Aorta (tissue), 5 donors: ENCODE measurements at regions not wholly inside any gene's neighbourhood (a gene's known extent, or its start where the extent isn't known, plus 50 kb on each side); places are given as distances from the start of the nearest gene placed in this dataset.

Experiments used
- ATAC-seq: fragments of 200-7000 bp; cut with Tn5 transposase; one replicate; pipeline ENCODE4 v1.9.1; 2022; ENCODE audit warnings: moderate library complexity; ENCODE audit not compliant: low FRiP score
- DNase-seq, 2 donors: peaks; one replicate each; pipeline ENCODE4 v3.0.0-alpha.2; 2020
- H3K27ac ChIP-seq, 2 donors: one replicate each; pipeline ENCODE4 v1.5.1; 2013; ENCODE audit warnings: low read length in 2 of 2, mild to moderate bottlenecking in 2 of 2, moderate library complexity in 2 of 2, control low read depth in 1 of 2, inconsistent platforms in 1 of 2, low read depth in 1 of 2
- H3K27me3 ChIP-seq, 2 donors: one replicate each; pipeline ENCODE4 v1.6.1; 2013; ENCODE audit warnings: control low read depth in 1 of 2, low read length in 1 of 2, mild to moderate bottlenecking in 1 of 2, moderate library complexity in 1 of 2; ENCODE audit not compliant: insufficient read depth in 2 of 2, control insufficient read depth in 1 of 2
- H3K36me3 ChIP-seq, 2 donors: one replicate each; pipeline ENCODE4 v1.6.1; 2013; ENCODE audit warnings: control low read depth in 1 of 2, low read length in 1 of 2, mild to moderate bottlenecking in 1 of 2; ENCODE audit not compliant: insufficient read depth in 2 of 2, control insufficient read depth in 1 of 2
- H3K4me1 ChIP-seq, 2 donors: one replicate each; pipeline ENCODE4 v1.6.1; 2013; ENCODE audit warnings: low read length in 2 of 2, control low read depth in 1 of 2, mild to moderate bottlenecking in 1 of 2, moderate library complexity in 1 of 2; ENCODE audit not compliant: insufficient read depth in 2 of 2, control insufficient read depth in 1 of 2
- H3K4me3 ChIP-seq, 2 donors: one replicate each; pipeline ENCODE4 v1.5.1; 2013; ENCODE audit warnings: low read length in 2 of 2, control low read depth in 1 of 2, mild to moderate bottlenecking in 1 of 2
- H3K9me3 ChIP-seq: one replicate; pipeline ENCODE4 v1.6.1; 2013; ENCODE audit warnings: mild to moderate bottlenecking, low read length; ENCODE audit not compliant: control insufficient read depth
- WGBS, 2 donors: extraction: QIAGEN DNeasy Blood & Tissue Kit; methylation state at CpG; one replicate each; pipeline ENCODE4 v1.1.7; 2013; 5-methylcytosine and 5-hydroxymethylcytosine counted together
- intact Hi-C, 2 donors: fragments of 100-400 bp; cut with DNase I; formaldehyde crosslinking; loops; one replicate each; pipeline versions ENCODE4 v1.14.2 to v1.15.0; 2022
- donor health status: healthy with polysubstance abuse.
- donor health status: Bipolar disorder and iron deficiency.
- donor health status: DM: no; HTN: no; CAD: no.
- donor health status: DM: no; HTN: no; CAD: no.
- donor health status: DM: yes; HTN: yes; CAD: no.

GRCh38 chr9:38134611-38135237 is 65.7 kb upstream of the SHB start:
- H3K36me3 ChIP-seq: no peaks in the 10 kb centered on the region
- H3K4me3 ChIP-seq: no peak overlapping the region
- ATAC-seq: no peak
- no peaks in the 10 kb centered on the region for H3K4me1 ChIP-seq
- no peak overlapping the region for H3K27ac ChIP-seq
- no peaks in the 10 kb centered on the region for H3K9me3 ChIP-seq
- no peaks in the 10 kb centered on the region for H3K27me3 ChIP-seq
- 88 to 95% methylated on average over 6 of the region's 6 CpGs for WGBS, 2 donors
- no peak for DNase-seq
- intact Hi-C loops: loop anchor here in 1 of 2 donors (10.0 kb wide), 1 partner anchor 60 kb away; no protein-coding TSS in a partner anchor

GRCh38 chr9:38133595-38133994 is 64.6 kb upstream of the SHB start:
- Histone ChIP-seq H3K9me3 (no peaks in the 10 kb centered on the region), H3K36me3 (no peaks in the 10 kb centered on the region), H3K4me3 (no peak overlapping the region), H3K27me3 (no peaks in the 10 kb centered on the region), H3K4me1 (no peaks in the 10 kb centered on the region), H3K27ac (no peak overlapping the region)
- no peak for DNase-seq
- no peak for ATAC-seq
- intact Hi-C loops: loop anchor here in 1 of 2 donors (10.0 kb wide), 1 partner anchor 59 kb away; no protein-coding TSS in a partner anchor

DNA sequence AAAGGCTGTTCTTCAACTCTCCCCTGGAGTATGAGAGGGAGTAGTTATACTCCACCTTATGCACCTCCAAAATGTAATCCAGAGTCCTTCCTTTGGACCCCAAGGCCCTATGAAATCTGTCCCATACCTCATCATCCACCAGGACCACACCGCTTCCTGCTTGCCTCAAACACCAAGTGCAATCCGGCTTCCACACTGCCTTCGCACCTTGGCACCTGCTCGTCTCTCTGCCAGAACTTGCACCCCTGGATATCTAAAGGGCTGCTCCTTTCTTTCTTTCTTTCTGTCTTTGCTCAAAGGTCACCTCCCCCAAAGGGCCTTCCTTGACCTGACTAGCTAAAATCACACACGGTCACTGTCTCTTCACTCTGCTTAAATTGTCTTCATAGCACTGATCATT is 63.9 kb upstream of the SHB start:
- H3K27me3 ChIP-seq: no peaks in the 10 kb centered on the region
- intact Hi-C loops: loop anchor here in 1 of 2 donors (10.0 kb wide), 1 partner anchor 58 kb away; no protein-coding TSS in a partner anchor
- no peak overlapping the region for H3K27ac ChIP-seq
- WGBS, 2 donors: 92 to 94% methylated on average over 5 of the region's 5 CpGs
- no peak overlapping the region for H3K4me3 ChIP-seq
- H3K4me1 ChIP-seq: no peaks in the 10 kb centered on the region
- no peaks in the 10 kb centered on the region for H3K36me3 ChIP-seq
- no peak for DNase-seq
- no peaks in the 10 kb centered on the region for H3K9me3 ChIP-seq
- no peak for ATAC-seq

DNA sequence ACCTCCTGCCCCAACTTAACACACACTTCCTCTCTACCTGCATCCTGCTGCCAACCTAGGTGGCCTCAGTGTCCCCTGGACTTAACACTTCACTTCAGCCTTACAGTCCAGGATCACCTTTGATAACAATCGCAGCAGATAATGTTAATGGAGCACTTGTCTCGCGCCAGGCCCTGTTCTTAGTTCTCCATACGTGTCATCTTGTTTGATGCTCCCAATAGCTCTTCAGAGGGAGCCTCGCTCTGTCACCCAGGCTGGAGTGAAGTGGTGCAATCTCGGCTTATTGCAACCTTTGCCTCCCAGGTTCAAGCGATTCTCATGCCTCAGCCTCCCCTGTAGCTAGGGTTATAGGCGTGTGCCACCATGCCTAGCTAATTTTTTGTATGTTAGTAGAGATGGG is 62.7 kb upstream of the SHB start:
- Histone ChIP-seq H3K9me3 (no peaks in the 10 kb centered on the region), H3K4me3 (no peak overlapping the region), H3K4me1 (no peaks in the 10 kb centered on the region), H3K27ac (no peak overlapping the region), H3K27me3 (no peaks in the 10 kb centered on the region), H3K36me3 (no peaks in the 10 kb centered on the region)
- DNase-seq (no peak), ATAC-seq (no peak)
- 89 to 92% methylated on average over 8 of the region's 8 CpGs for WGBS, 2 donors
- intact Hi-C loops: loop anchor here in 1 of 2 donors (10.0 kb wide), 1 partner anchor 57 kb away; no protein-coding TSS in a partner anchor

DNA sequence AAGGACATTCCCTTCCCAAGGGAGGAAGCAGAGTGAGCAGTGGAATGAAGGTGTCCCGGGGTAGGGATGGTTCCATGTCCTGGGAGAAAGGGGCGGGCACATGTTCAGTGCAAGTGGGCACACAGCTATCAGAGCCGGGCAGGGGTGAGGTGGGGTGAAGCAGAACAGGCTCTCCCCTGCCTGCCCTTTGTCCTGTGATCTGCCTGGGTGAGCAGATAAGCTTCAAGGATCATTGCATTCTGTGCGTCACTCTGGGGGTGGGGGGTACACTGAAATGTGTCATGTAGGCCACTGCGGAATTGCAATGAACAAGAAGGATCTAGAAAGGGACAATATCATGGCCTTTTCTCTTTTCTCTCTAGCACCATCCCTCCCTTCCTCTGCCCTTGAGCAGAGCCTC is 61.7 kb upstream of the SHB start:
- H3K9me3 ChIP-seq: no peaks in the 10 kb centered on the region
- no peaks in the 10 kb centered on the region for H3K27me3 ChIP-seq
- WGBS, 2 donors: 91 to 94% methylated on average over 5 of the region's 5 CpGs
- no peak for DNase-seq
- no peak overlapping the region for H3K27ac ChIP-seq
- no peaks in the 10 kb centered on the region for H3K36me3 ChIP-seq
- intact Hi-C loops: loop anchor here in 1 of 2 donors (10.0 kb wide), 1 partner anchor 56 kb away; no protein-coding TSS in a partner anchor
- no peak for ATAC-seq
- no peak overlapping the region for H3K4me3 ChIP-seq
- no peaks in the 10 kb centered on the region for H3K4me1 ChIP-seq

DNA sequence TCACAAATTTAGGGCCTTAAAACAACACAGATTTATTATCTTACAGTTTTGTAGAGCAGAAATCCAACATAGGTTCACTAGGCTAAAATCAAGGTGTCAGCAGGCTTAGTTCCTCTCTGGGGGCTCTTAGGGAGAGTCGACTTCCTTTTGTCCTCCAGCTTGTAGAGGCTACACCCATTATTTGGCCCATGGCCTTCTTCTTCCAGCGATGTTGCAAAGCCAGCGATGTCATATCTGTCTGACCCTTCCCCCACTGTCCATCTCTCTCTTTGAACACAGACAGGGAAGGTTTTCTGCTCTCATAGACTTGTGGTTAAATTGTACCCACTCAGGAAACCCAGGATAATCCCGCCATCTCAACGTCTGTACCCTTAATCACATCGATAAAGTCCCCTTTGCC is 60.3 kb upstream of the SHB start:
- intact Hi-C loops: no loop called here
- H3K4me1 ChIP-seq: no peaks in the 10 kb centered on the region
- ATAC-seq: no peak
- H3K27me3 ChIP-seq: no peaks in the 10 kb centered on the region
- no peaks in the 10 kb centered on the region for H3K36me3 ChIP-seq
- no peak overlapping the region for H3K27ac ChIP-seq
- no peaks in the 10 kb centered on the region for H3K9me3 ChIP-seq
- no peak for DNase-seq
- H3K4me3 ChIP-seq: no peak overlapping the region
- 94 to 98% methylated on average over 6 of the region's 6 CpGs for WGBS, 2 donors

DNA sequence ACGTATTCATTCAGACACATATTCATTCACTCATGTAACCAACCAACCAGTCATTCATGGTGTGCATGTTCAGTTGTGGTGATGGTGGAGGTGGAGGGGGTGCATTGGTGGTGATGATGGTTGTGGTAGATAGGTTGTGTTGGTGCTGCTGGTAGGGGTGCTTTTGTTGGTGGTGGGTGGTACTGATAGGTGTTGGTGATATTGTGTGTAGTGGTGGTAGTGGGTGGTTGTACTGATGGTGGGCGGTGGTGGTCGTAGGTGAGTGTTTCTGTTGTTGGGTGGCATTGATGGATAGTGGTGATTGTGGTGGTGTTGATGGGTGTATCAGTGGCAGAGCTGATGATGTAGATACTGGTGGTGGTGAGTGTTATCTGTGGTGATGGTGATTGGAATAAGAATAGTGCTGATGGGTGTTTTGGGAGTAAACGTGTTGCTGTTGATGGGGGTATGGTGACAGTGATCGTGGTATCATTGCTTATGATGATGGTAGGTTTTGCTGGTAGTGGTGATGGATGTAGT is 59.8 kb upstream of the SHB start:
- Histone ChIP-seq H3K27me3 (no peaks in the 10 kb centered on the region), H3K27ac (no peak overlapping the region), H3K36me3 (no peaks in the 10 kb centered on the region), H3K9me3 (no peaks in the 10 kb centered on the region), H3K4me1 (no peaks in the 10 kb centered on the region), H3K4me3 (no peak overlapping the region)
- intact Hi-C loops: no loop called here
- WGBS, 2 donors: 94 to 97% methylated on average over 5 of the region's 5 CpGs
- DNase-seq (no peak), ATAC-seq (no peak)

DNA sequence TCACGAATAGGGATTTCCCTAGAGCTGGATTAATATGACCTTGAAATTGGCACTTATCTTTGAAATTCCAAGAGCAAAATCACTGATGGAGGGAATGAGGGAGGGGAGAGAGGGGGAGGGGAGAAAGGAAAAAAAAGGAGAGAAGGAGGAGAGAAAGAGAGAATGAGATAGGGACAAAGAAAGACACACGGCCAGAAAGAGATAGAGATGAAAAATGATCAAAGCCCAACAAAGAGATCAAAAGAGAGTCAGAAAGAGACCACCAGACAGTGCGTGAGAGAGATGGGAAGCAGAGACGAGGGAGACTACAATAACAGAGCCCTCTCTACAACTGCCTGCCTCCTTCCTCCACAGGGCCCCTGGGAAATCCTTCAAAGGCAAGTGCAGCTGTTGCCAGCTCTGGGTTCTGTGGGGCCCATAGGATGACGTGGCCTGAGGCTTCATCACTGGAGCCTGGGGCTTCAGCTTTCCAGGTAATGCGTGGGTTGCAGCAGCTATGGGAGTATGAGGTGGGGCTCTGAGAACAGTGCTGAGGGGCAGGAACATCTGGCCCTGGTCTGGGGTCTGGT is 58.3 kb upstream of the SHB start:
- H3K4me1 ChIP-seq: no peaks in the 10 kb centered on the region
- no peaks in the 10 kb centered on the region for H3K9me3 ChIP-seq
- no peak for DNase-seq
- intact Hi-C loops: no loop called here
- no peak overlapping the region for H3K27ac ChIP-seq
- WGBS, 2 donors: 83 to 84% methylated on average over 6 of the region's 6 CpGs
- ATAC-seq: no peak
- no peaks in the 10 kb centered on the region for H3K36me3 ChIP-seq
- H3K27me3 ChIP-seq: no peaks in the 10 kb centered on the region
- no peak overlapping the region for H3K4me3 ChIP-seq

GRCh38 chr9:38126730-38127129 is 57.7 kb upstream of the SHB start:
- WGBS, 2 donors: 89 to 90% methylated on average over 6 of the region's 6 CpGs
- DNase-seq (no peak), ATAC-seq (no peak)
- no peaks in the 10 kb centered on the region for H3K36me3 ChIP-seq
- no peaks in the 10 kb centered on the region for H3K9me3 ChIP-seq
- H3K4me1 ChIP-seq: no peaks in the 10 kb centered on the region
- no peak overlapping the region for H3K27ac ChIP-seq
- H3K27me3 ChIP-seq: no peaks in the 10 kb centered on the region
- intact Hi-C loops: no loop called here
- H3K4me3 ChIP-seq: no peak overlapping the region
